GM12891 (cell line): ENCODE measurements at regions not wholly inside any gene's neighbourhood (a gene's known extent, or its start where the extent isn't known, plus 50 kb on each side); places are given as distances from the start of the nearest gene placed in this dataset.
"Not testable (repeated sequence)": the region's sequence is repeated elsewhere in the genome, so short reads cannot be mapped to it uniquely, and the experiment has no call there.

Experiments used
- DNase-seq: peaks from one replicate; pipeline ENCODE4 v3.0.0; 2011; ENCODE audit warnings: low spot score; ENCODE audit not compliant: insufficient read length
- FAIRE-seq: peaks from 2 replicates; lab custom pipeline; 2011; peaks lifted over from hg19 to GRCh38; lab: Jason Lieb, UNC
- PAX5 ChIP-seq: IDR thresholded peaks from 2 replicates; pipeline ENCODE4 v1.6.1; 2011; ENCODE audit warnings: low read length, moderate library complexity, mild to moderate bottlenecking; ENCODE audit not compliant: insufficient read depth, severe bottlenecking
- POLR2A ChIP-seq: IDR thresholded peaks from 2 replicates; pipeline ENCODE4 v1.6.1; 2011; ENCODE audit warnings: low read depth, low read length, control low read depth
- POLR2AphosphoS5 ChIP-seq: IDR thresholded peaks from 2 replicates; pipeline ENCODE4 v1.6.1; 2011; ENCODE audit warnings: low read depth, low read length, control low read depth
- POU2F2 ChIP-seq: IDR thresholded peaks from 2 replicates; pipeline ENCODE4 v1.6.1; 2011; ENCODE audit warnings: low read depth, mild to moderate bottlenecking, control low read depth, low read length, moderate library complexity
- SPI1 ChIP-seq: IDR thresholded peaks from 2 replicates; pipeline ENCODE4 v1.6.1; 2011; ENCODE audit warnings: low read depth, low read length, control low read depth
- TAF1 ChIP-seq: IDR thresholded peaks from 2 replicates; pipeline ENCODE4 v1.6.1; 2011; ENCODE audit warnings: low read depth, low read length, control low read depth

DNA sequence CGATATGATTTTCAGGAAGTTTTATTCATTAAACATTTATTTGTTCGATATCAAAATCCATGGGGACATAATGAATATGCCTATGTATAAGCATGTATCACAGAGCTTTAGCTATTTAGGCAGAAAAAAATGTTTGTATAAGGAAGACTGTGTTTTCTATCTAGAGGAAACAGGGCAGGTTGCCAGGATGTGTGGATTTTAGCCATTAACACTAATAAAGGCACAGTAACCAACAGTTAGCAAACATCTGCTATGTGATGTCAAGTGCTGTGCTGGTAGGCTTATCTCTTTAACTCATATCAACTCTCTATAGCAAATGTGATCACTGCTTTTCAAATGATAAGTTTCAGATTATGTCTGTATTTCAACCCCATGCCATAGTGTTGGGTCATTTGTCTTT lies 708.9 kb upstream of the HS3ST1 start:
- no peak for FAIRE-seq
- no peak for DNase-seq
- TF ChIP-seq SPI1 (no peak), POU2F2 (no peak), PAX5 (no peak), POLR2AphosphoS5 (no peak), TAF1 (no peak), POLR2A (no peak)

DNA sequence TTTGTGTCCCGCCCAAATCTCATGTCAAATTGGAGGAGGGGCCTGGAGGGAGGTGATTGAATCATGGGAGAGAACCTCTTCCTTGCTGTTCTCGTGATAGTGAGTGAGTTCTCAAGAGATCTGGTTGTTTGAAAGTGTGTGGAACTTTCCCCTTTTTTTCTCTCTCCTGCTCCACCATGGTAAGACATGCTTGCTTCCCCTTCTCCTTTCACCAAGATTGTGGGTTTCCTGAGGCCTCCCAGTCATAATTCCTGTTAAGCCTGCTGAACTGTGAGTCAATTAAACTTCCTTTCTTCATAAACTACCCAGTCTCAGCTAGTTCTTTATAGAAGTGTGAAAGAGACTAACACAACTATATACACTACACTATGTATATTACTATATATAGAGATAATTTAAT lies 697.8 kb upstream of the HS3ST1 start:
- no peak for FAIRE-seq
- TF ChIP-seq POU2F2 = no peak
- no peak for DNase-seq

DNA sequence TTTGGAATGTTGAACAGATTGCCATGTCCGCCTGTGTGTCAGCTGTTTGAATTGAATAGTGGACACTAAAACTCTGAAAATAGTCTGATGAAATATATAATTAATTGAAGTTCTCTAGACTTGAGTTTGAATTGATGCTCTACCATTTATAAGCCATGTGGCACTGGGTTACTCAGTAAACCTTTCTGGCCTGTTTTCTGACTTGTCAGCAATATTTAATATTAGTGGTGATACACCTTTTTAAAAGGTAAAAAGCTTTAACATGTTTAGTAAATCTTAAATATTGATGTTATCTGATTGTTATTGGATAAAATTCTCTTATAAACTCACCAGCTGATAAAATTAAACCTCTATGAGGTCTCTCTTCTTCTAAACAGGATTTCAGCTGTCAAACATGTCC lies 695.4 kb upstream of the HS3ST1 start:
- no peak for TF ChIP-seq POLR2AphosphoS5
- DNase-seq (no peak), FAIRE-seq (no peak)

DNA sequence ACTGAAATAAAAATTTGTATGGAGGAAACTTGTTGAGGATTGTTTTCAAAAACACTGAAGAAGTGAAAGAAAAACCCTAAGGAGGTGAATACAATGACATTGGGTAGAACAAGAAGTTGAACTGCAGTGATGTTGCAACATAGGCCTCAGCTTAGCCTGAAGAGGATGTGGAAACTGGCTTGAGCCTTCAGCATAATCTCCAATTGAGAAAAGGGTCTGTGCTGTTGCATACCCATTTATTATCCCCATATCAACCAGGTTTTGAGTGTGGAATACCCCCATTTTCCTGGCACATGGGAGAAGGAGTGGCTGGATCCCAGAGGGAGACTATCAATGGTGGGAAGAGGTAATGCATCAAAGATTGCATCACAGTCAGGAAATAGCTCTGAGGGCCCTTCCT lies 695.0 kb upstream of the HS3ST1 start:
- TF ChIP-seq SPI1 (no peak), POU2F2 (no peak), TAF1 (no peak), POLR2AphosphoS5 (no peak), PAX5 (no peak), POLR2A (no peak)
- no peak for FAIRE-seq
- DNase-seq = no peak

- TF ChIP-seq SPI1 (no peak), POLR2AphosphoS5 (no peak), PAX5 (no peak), POU2F2 (no peak), TAF1 (no peak), POLR2A (no peak)
- DNase-seq (no peak), FAIRE-seq (no peak)
These were observed 693.6 kb upstream of the HS3ST1 start for GRCh38 chr4:12122316-12122715.

GRCh38 chr4:12120968-12121367 lies 692.3 kb upstream of the HS3ST1 start:
- TF ChIP-seq TAF1 (no peak), SPI1 (no peak), POLR2A (no peak), POLR2AphosphoS5 (no peak), PAX5 (no peak), POU2F2 (no peak)
- no peak for FAIRE-seq
- DNase-seq = no peak

- FAIRE-seq = no peak
- no peak for DNase-seq
- no peak for TF ChIP-seq POLR2A
- TF ChIP-seq POU2F2 = no peak
- TF ChIP-seq POLR2AphosphoS5 = no peak
- no peak for TF ChIP-seq SPI1
- TF ChIP-seq PAX5 = no peak
- no peak for TF ChIP-seq TAF1
These were observed 690.0 kb upstream of the HS3ST1 start for GRCh38 chr4:12118651-12119213.

DNA sequence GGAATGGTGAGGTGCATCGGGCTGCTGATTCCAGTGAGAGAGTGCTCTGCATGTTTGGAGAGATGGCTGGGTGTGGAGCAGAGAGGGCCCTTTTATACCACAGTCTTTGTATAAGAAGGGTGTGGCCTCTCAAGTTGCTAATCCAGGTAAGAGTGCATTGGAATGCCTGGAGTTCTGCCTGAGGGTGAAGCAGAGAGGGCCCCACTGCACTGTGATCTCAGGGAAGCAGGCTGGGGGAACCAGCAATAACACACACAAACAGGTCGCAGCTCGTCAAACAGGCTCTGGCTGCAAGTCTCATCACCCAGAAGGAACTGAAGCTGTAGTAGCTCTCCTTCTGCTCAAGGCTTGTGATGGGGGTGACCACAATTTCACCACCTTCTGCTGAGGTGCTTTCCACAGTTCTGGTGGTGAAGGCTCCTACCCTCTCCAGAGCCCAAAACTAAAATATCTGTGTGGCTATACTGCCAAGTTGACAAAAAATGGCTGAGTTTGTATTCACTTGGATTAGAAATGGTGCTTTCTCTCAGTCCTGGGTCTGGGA lies 687.4 kb upstream of the HS3ST1 start:
- TF ChIP-seq POLR2AphosphoS5 (no peak), TAF1 (no peak), SPI1 (no peak), POU2F2 (no peak), PAX5 (no peak), POLR2A (no peak)
- DNase-seq (no peak), FAIRE-seq (no peak)

GRCh38 chr4:12110627-12111026 lies 681.9 kb upstream of the HS3ST1 start:
- no peak for TF ChIP-seq POLR2A
- no peak for TF ChIP-seq POLR2AphosphoS5
- TF ChIP-seq POU2F2 = no peak
- TF ChIP-seq PAX5 = no peak
- no peak for TF ChIP-seq TAF1
- no peak for TF ChIP-seq SPI1
- no peak for DNase-seq
- no peak for FAIRE-seq

DNA sequence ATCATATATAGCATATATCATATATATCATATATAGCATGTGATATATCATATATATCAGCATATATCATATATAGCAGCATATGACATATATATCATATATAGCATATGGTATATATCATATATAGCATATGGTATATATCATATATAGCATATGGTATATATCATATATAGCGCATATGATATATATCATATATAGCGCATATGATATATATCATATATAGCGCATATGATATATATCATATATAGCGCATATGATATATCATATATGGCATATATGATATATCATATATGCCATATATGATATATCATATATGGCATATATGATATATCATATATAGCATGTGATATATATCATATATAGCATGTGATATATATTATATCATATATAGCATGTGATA lies 680.4 kb upstream of the HS3ST1 start:
- not testable (repeated sequence) for FAIRE-seq, DNase-seq

DNA sequence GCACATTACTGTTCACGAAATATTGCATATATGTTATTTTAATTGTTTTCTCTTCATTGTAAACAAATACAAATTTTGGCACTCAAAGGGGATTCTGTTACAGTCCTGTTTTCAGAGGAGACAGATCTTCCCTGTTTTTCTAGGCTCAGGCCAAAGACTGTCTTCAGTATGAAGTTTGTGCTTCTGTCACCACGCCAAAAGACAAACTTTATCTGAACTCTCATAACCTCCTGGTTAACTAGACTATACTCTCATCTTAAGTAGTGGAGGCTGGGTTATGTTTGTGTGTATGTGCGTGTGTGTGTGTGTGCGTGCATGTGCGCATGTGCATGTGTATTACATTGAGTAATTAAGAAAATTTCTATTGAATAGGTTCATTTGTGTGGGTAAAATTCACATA lies 676.8 kb upstream of the HS3ST1 start:
- TF ChIP-seq POU2F2 = no peak
- no peak for TF ChIP-seq TAF1
- no peak for TF ChIP-seq PAX5
- no peak for TF ChIP-seq POLR2AphosphoS5
- TF ChIP-seq SPI1 = no peak
- FAIRE-seq = no peak
- DNase-seq = no peak

GRCh38 chr4:12089920-12090319 lies 661.2 kb upstream of the HS3ST1 start:
- not testable (repeated sequence) for DNase-seq, FAIRE-seq
